ENCODE measurements at regions not wholly inside any gene's neighbourhood (a gene's known extent, or its start where the extent isn't known, plus 50 kb on each side); places are given as distances from the start of the nearest gene placed in this dataset.

DNA sequence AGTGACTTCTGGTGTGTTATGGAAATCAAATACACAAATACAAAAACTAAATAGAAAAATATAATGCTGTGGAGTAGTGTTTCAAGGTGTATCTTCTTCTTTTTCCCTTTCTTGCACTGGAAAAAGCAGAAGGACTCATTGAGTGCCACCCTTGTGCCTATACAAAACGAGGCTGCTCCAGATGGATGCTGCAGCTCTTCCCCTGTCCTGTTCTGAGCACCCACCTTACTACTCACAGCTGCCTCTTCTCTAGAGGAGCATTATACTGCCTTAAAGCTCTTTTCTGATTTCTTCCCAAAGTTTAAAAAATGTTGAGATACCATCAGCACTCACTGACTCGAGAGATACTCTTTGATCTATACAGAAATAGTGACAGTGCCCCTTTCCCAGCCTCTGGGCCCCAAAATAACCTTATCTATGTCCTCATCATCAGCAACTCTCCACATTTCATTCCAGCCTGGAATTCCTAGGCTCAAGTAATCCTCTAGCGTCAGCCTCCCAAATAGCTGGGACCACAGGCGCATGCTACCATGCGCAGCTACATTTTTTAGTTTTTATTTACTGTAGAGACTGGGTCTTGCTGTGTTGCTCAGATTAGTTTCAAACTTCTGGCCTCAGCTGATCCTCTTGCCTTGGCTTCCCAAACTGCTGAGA is 1356.1 kb upstream of the NRXN1 start:
- Histone ChIP-seq H3K36me3 (no peaks in the 10 kb centered on the region), H3K4me3 (no peak overlapping the region), H3K9me3 (no peaks in the 10 kb centered on the region), H3K27me3 (ENCODE audit: low read depth) (no peaks in the 10 kb centered on the region), H3K4me1 (no peaks in the 10 kb centered on the region), H3K27ac (no peak overlapping the region)
- TF ChIP-seq, protein P1, sequence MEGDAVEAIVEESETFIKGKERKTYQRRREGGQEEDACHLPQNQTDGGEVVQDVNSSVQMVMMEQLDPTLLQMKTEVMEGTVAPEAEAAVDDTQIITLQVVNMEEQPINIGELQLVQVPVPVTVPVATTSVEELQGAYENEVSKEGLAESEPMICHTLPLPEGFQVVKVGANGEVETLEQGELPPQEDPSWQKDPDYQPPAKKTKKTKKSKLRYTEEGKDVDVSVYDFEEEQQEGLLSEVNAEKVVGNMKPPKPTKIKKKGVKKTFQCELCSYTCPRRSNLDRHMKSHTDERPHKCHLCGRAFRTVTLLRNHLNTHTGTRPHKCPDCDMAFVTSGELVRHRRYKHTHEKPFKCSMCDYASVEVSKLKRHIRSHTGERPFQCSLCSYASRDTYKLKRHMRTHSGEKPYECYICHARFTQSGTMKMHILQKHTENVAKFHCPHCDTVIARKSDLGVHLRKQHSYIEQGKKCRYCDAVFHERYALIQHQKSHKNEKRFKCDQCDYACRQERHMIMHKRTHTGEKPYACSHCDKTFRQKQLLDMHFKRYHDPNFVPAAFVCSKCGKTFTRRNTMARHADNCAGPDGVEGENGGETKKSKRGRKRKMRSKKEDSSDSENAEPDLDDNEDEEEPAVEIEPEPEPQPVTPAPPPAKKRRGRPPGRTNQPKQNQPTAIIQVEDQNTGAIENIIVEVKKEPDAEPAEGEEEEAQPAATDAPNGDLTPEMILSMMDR (IDR thresholded peaks at IDR 0.05), result no peak
- intact Hi-C loops (cut with DNase I), result no loop called here
- ATAC-seq (no peak), DNase-seq (no peak)

DNA sequence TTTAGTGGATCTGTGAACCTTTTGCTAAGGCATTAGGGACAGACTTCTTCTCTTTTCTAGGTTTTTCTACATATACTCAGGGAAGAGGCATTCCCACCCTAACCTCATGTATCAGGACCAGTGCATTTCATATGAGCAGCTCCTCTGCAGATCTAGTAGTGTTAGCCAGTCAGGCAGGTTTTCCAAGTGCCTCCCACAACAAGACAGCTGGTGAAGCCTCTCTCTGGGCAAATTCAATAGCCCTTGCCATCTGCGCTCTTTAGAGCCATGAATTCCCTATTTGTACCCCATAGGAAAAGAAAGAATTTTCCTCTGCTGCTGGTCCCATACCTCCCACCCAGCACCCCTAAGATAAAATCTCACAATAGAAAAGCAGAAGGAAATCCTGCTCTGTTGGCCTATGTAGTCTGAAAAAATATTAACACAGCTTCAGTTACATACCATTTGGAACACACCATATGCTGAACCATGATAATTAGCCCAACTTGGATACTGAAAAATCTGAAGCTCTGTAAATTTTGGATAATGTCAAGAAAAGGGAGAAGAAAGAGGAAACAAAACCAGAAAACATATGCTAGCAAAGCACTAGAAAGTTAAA is 1354.6 kb upstream of the NRXN1 start:
- TF ChIP-seq, protein P1 (IDR thresholded peaks at IDR 0.05), result no peak
- no peak overlapping the region for H3K4me3 ChIP-seq
- no peak overlapping the region for H3K27ac ChIP-seq
- no peak for ATAC-seq
- no peaks in the 10 kb centered on the region for H3K36me3 ChIP-seq
- no peaks in the 10 kb centered on the region for H3K4me1 ChIP-seq
- intact Hi-C loops (cut with DNase I), result no loop called here
- H3K27me3 ChIP-seq (ENCODE audit: low read depth), result no peaks in the 10 kb centered on the region
- no peaks in the 10 kb centered on the region for H3K9me3 ChIP-seq
- DNase-seq, result no peak

GRCh38 chr2:52383541-52383940 is 1351.6 kb upstream of the NRXN1 start:
- ATAC-seq, result no peak
- no peaks in the 10 kb centered on the region for H3K9me3 ChIP-seq
- no peaks in the 10 kb centered on the region for H3K27me3 ChIP-seq (ENCODE audit: low read depth)
- H3K4me1 ChIP-seq, result no peaks in the 10 kb centered on the region
- no peak overlapping the region for H3K27ac ChIP-seq
- DNase-seq, result no peak
- intact Hi-C loops (cut with DNase I), result no loop called here
- no peak overlapping the region for H3K4me3 ChIP-seq
- TF ChIP-seq, protein P1 (IDR thresholded peaks at IDR 0.05), result no peak
- no peaks in the 10 kb centered on the region for H3K36me3 ChIP-seq

DNA sequence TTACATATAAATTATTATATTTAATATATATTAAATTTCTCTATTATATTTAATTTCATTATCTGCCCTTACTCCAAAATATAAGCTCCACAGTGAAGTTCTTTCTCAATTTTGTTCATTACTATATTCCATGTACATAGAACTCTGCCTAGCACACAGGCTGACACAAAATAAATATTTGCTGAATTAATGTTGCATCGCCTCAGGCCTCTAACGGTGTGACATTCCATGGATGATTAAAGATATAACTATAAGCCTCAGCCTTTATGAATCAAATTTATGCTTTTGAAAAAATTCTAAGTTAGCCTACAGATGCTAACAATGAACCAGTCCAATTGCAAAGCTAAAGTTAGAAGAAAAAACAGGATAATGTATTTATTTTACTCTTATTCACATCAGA is 1337.2 kb upstream of the NRXN1 start:
- intact Hi-C loops (cut with DNase I), result no loop called here

DNA sequence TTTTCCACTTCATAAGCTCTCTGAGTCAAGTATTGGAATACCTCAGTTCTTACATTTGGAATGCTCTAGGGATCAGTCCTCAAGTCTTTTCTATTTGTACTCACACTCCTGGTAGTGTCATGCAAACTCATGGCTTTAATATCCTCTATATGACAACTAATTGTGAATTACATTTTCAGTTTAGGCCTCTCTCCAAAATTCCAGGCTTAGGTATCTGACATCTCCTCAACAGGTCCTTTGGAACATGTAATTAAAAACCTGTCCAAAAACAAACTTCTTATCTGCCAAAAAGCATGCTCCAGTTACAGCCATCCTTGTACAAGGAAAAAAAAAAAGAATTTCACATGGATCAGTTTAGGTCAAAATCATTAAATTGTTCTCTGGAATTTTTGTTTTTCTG is 1336.2 kb upstream of the NRXN1 start:
- Histone ChIP-seq H3K4me1 (no peaks in the 10 kb centered on the region), H3K36me3 (no peaks in the 10 kb centered on the region), H3K9me3 (no peaks in the 10 kb centered on the region), H3K27me3 (ENCODE audit: low read depth) (no peaks in the 10 kb centered on the region), H3K27ac (no peak overlapping the region), H3K4me3 (no peak overlapping the region)
- DNase-seq, result no peak
- peak; percentile 21 to 33 for ATAC-seq
- intact Hi-C loops (cut with DNase I), result no loop called here
- TF ChIP-seq, protein P1 (IDR thresholded peaks at IDR 0.05), result no peak

More for the DNA sequence above, 1337.2 kb upstream of the NRXN1 start:
- TF ChIP-seq, protein P1 (IDR thresholded peaks at IDR 0.05), result no peak
- Histone ChIP-seq H3K36me3 (no peaks in the 10 kb centered on the region), H3K27me3 (ENCODE audit: low read depth) (no peaks in the 10 kb centered on the region), H3K9me3 (no peaks in the 10 kb centered on the region), H3K4me1 (no peaks in the 10 kb centered on the region), H3K4me3 (no peak overlapping the region), H3K27ac (no peak overlapping the region)
- no peak for ATAC-seq
- DNase-seq, result no peak
